Erythroblast (primary cell): ENCODE measurements at regions not wholly inside any gene's neighbourhood (a gene's known extent, or its start where the extent isn't known, plus 50 kb on each side); places are given as distances from the start of the nearest gene placed in this dataset.
"Not testable (repeated sequence)": the region's sequence is repeated elsewhere in the genome, so short reads cannot be mapped to it uniquely, and the experiment has no call there.

Experiments
- DNase-seq, 2 experiments: peaks; one replicate each; lab custom pipeline; 2025; lab: John Stamatoyannopoulos, UW
- GATA1 ChIP-seq: IDR thresholded peaks from 2 replicates; pipeline ENCODE4 v1.6.1; 2011; ENCODE audit warnings: low read depth, mild to moderate bottlenecking, control low read depth, low read length, moderate library complexity
- POLR2A ChIP-seq: IDR thresholded peaks from 2 replicates; pipeline ENCODE4 v1.6.1; 2011; ENCODE audit warnings: mild to moderate bottlenecking, low read length

- TF ChIP-seq GATA1 = no peak
- TF ChIP-seq POLR2A = no peak
- no peak for DNase-seq
Observed at GRCh38 chr14:58738189-58738836, 100.6 kb downstream of the DACT1 start.

GRCh38 chr14:58738876-58739275 is 101.1 kb downstream of the DACT1 start:
- no peak for TF ChIP-seq POLR2A
- no peak for TF ChIP-seq GATA1
- no peak for DNase-seq

GRCh38 chr14:58739674-58740073 is 101.9 kb downstream of the DACT1 start:
- TF ChIP-seq POLR2A (no peak), GATA1 (no peak)
- DNase-seq = no peak

GRCh38 chr14:58740379-58740935 is 102.7 kb downstream of the DACT1 start:
- no peak for TF ChIP-seq GATA1
- no peak for TF ChIP-seq POLR2A
- no peak for DNase-seq

- TF ChIP-seq GATA1 = no peak
- no peak for TF ChIP-seq POLR2A
- no peak for DNase-seq
Observed at GRCh38 chr14:58744801-58745394, 107.1 kb downstream of the DACT1 start.

GRCh38 chr14:58746261-58746660 is 108.5 kb downstream of the DACT1 start:
- TF ChIP-seq GATA1 = no peak
- TF ChIP-seq POLR2A = no peak
- DNase-seq = no peak

- DNase-seq = no peak
Observed at GRCh38 chr14:58746701-58747100, 108.9 kb downstream of the DACT1 start.

GRCh38 chr14:58747181-58747580 is 109.4 kb downstream of the DACT1 start:
- TF ChIP-seq POLR2A = no peak
- TF ChIP-seq GATA1 = no peak
- no peak for DNase-seq

More at GRCh38 chr14:58746701-58747100, 108.9 kb downstream of the DACT1 start:
- TF ChIP-seq POLR2A = no peak
- TF ChIP-seq GATA1 = no peak

- DNase-seq = not testable (repeated sequence)
Observed at GRCh38 chr14:58748251-58748650, 110.5 kb downstream of the DACT1 start.

GRCh38 chr14:58749066-58749669 is 111.4 kb downstream of the DACT1 start:
- no peak for TF ChIP-seq POLR2A
- no peak for TF ChIP-seq GATA1
- peak in 1 of 2 experiments; percentile 11 for DNase-seq

- no peak for DNase-seq
- TF ChIP-seq GATA1 (no peak), POLR2A (no peak)
Observed at GRCh38 chr14:58750321-58751269, 112.8 kb downstream of the DACT1 start.

- DNase-seq = no peak
- TF ChIP-seq GATA1 (no peak), POLR2A (no peak)
Observed at GRCh38 chr14:58751788-58752187, 114.0 kb downstream of the DACT1 start.

GRCh38 chr14:58752289-58752688 is 114.5 kb downstream of the DACT1 start:
- TF ChIP-seq GATA1 = no peak
- no peak for TF ChIP-seq POLR2A
- no peak for DNase-seq

- no peak for DNase-seq
- no peak for TF ChIP-seq POLR2A
- TF ChIP-seq GATA1 = no peak
Observed at GRCh38 chr14:58752771-58753201, 115.0 kb downstream of the DACT1 start.
